RWPE2 (cell line): ENCODE measurements at regions not wholly inside any gene's neighbourhood (a gene's known extent, or its start where the extent isn't known, plus 50 kb on each side); places are given as distances from the start of the nearest gene placed in this dataset.
A peak's percentile ranks its signal among the peaks of the same experiment; 100 is the strongest.

Experiments
- ATAC-seq: fragments of 200-7000 bp; cut with Tn5 transposase; 3 replicates; pipeline ENCODE4 v1.9.1; 2021; ENCODE audit warnings: low read depth
- DNase-seq: peaks from one replicate; pipeline ENCODE4 v3.0.0-alpha.2; 2020; ENCODE audit warnings: low spot score
- H3K27ac ChIP-seq: fragments of 450-650 bp; 2 replicates; pipeline ENCODE4 v1.5.1; 2017; ENCODE audit warnings: mild to moderate bottlenecking; ENCODE audit not compliant: poor library complexity, severe bottlenecking
- H3K27me3 ChIP-seq: fragments of 250-450 bp; sonication (Bioruptor Pico); 2 replicates; pipeline ENCODE4 v1.5.1; 2021; ENCODE audit warnings: mild to moderate bottlenecking, moderate library complexity; ENCODE audit not compliant: insufficient read depth, poor library complexity, severe bottlenecking
- H3K36me3 ChIP-seq: fragments of 250-450 bp; sonication (Bioruptor Pico); 2 replicates; pipeline ENCODE4 v1.5.1; 2020; ENCODE audit warnings: low read depth, mild to moderate bottlenecking, moderate library complexity
- H3K4me1 ChIP-seq: fragments of 250-450 bp; sonication (Bioruptor Pico); 2 replicates; pipeline ENCODE4 v1.5.1; 2021; ENCODE audit warnings: mild to moderate bottlenecking, moderate library complexity; ENCODE audit not compliant: insufficient read depth, poor library complexity, severe bottlenecking
- H3K4me3 ChIP-seq: fragments of 250-450 bp; sonication (Bioruptor Pico); 2 replicates; pipeline ENCODE4 v1.5.1; 2021; ENCODE audit warnings: mild to moderate bottlenecking, moderate library complexity; ENCODE audit not compliant: severe bottlenecking
- H3K9me3 ChIP-seq: fragments of 250-450 bp; sonication (Bioruptor Pico); 2 replicates; pipeline ENCODE4 v1.5.1; 2021; ENCODE audit warnings: mild to moderate bottlenecking, moderate library complexity; ENCODE audit not compliant: severe bottlenecking
- TF ChIP-seq, protein P1 (sequence below): fragments of 450-650 bp; IDR thresholded peaks from one replicate; pipeline ENCODE4 v1.5.1; 2017; ENCODE audit warnings: mild to moderate bottlenecking, moderate library complexity; ENCODE audit not compliant: poor library complexity, severe bottlenecking

- no peaks in the 10 kb centered on the region for H3K36me3 ChIP-seq
- DNase-seq (no peak), ATAC-seq (no peak)
- no peaks in the 10 kb centered on the region for H3K4me1 ChIP-seq
- no peak overlapping the region for H3K4me3 ChIP-seq
- no peaks in the 10 kb centered on the region for H3K9me3 ChIP-seq
- TF ChIP-seq, protein P1, sequence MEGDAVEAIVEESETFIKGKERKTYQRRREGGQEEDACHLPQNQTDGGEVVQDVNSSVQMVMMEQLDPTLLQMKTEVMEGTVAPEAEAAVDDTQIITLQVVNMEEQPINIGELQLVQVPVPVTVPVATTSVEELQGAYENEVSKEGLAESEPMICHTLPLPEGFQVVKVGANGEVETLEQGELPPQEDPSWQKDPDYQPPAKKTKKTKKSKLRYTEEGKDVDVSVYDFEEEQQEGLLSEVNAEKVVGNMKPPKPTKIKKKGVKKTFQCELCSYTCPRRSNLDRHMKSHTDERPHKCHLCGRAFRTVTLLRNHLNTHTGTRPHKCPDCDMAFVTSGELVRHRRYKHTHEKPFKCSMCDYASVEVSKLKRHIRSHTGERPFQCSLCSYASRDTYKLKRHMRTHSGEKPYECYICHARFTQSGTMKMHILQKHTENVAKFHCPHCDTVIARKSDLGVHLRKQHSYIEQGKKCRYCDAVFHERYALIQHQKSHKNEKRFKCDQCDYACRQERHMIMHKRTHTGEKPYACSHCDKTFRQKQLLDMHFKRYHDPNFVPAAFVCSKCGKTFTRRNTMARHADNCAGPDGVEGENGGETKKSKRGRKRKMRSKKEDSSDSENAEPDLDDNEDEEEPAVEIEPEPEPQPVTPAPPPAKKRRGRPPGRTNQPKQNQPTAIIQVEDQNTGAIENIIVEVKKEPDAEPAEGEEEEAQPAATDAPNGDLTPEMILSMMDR: no peak
- H3K27me3 ChIP-seq: no peaks in the 10 kb centered on the region
- H3K27ac ChIP-seq: no peak overlapping the region
These were observed 211.7 kb downstream of the FAT3 start for GRCh38 chr11:92436034-92436920.

DNA sequence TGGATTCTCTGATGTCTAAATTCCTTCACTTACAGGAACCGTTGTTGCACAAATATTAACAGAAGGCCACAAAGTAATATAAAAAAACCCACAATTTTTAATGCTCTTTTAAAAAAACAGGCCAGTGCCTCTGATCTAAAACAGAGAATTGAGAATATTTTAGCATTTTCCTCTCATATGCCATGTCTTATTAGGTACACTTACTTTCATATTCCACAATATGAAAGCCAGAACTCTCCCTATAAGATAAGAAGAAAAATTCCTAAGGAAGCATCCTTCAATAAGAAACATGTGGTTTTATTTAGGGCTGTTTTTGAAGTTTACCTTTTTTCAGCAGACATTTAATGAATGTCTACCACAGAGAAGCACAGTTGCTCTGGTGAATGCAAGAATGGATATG is 214.5 kb downstream of the FAT3 start:
- ATAC-seq (no peak), DNase-seq (no peak)
- H3K36me3 ChIP-seq: no peaks in the 10 kb centered on the region
- H3K27ac ChIP-seq: no peak overlapping the region
- H3K4me1 ChIP-seq: no peaks in the 10 kb centered on the region
- no peak overlapping the region for H3K4me3 ChIP-seq
- H3K9me3 ChIP-seq: no peaks in the 10 kb centered on the region
- H3K27me3 ChIP-seq: no peaks in the 10 kb centered on the region
- TF ChIP-seq, protein P1: no peak

DNA sequence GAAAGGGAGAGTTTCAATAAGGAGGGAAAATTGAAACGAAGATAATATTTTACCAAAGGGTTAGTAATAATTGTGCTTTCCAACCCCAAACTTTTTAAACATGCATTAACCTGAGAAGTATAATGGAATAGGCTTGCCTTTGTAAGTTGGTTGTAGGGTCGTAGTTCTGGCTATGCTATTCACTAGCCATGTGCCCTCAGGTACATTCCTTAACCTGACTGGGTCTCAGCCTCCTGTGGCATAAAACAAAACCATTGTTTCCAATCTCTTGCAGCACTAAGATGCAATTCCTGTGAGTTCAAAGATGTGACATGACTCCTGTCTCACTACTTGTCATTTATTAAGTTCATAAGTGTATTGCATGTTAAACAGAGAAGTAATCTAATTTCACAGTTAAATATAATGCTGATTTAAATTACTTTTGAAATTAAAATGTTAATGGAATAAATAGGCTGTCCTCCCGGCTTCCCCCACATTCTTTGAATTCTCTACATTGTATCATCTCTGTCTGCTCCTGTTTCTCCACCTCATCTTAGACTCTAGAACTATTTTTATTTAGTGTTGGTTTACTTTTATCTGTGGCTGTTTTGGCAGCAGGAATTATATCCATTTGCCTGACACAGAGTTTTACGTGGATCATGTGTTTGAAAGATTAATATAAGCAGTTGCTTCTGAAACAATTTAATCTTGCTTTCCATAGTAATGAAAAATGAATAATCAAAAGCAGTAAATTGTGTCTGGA is 216.3 kb downstream of the FAT3 start:
- Histone ChIP-seq H3K9me3 (no peaks in the 10 kb centered on the region), H3K36me3 (no peaks in the 10 kb centered on the region), H3K27me3 (no peaks in the 10 kb centered on the region), H3K4me3 (no peak overlapping the region), H3K4me1 (no peaks in the 10 kb centered on the region), H3K27ac (no peak overlapping the region)
- TF ChIP-seq, protein P1: no peak
- 0 out of 3 replicates have a peak, but pooled peaks have one; percentile 29 for ATAC-seq
- no peak for DNase-seq

DNA sequence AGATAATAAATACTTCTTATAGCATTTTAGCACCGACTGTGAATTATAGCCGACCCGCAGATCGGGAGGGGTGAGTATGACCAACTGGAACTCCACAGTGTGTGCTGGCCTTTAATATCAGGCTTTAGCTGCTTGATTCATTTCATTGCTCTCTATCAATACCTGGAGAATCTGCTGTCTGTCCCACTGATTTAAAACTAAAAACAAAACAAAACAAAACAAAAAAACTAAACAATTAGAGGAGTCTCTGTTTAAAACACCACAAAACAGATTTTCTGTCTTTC is 216.8 kb downstream of the FAT3 start:
- Histone ChIP-seq H3K4me1 (no peaks in the 10 kb centered on the region), H3K27me3 (no peaks in the 10 kb centered on the region), H3K9me3 (no peaks in the 10 kb centered on the region), H3K36me3 (no peaks in the 10 kb centered on the region), H3K27ac (no peak overlapping the region), H3K4me3 (no peak overlapping the region)
- DNase-seq (no peak), ATAC-seq (no peak)
- TF ChIP-seq, protein P1: no peak
